SK-N-SH treated with all-trans-retinoic acid at 6 μM for 48 hours (cell line): ENCODE measurements at regions not wholly inside any gene's neighbourhood (a gene's known extent, or its start where the extent isn't known, plus 50 kb on each side); places are given as distances from the start of the nearest gene placed in this dataset.

Source experiments
- ATAC-seq: fragments of 200-7000 bp; cut with Tn5 transposase; 3 replicates; pipeline ENCODE4 v1.9.1; 2020; ENCODE audit warnings: mild to moderate bottlenecking, moderate library complexity
- ARNTL ChIP-seq: fragments of 450-650 bp; formaldehyde crosslinking; IDR thresholded peaks from 2 replicates; pipeline ENCODE4 v1.5.0; 2020; ENCODE audit warnings: low read depth, mild to moderate bottlenecking, moderate library complexity, borderline replicate concordance
- BACH2 ChIP-seq: fragments of 250-450 bp; sonication (Bioruptor Pico); IDR thresholded peaks from 2 replicates; pipeline ENCODE4 v1.9.0; 2021; ENCODE audit warnings: mild to moderate bottlenecking, borderline replicate concordance
- CSRNP3 ChIP-seq: fragments of 250-450 bp; sonication (Bioruptor Pico); IDR thresholded peaks from 2 replicates; pipeline ENCODE4 v1.5.1; 2021; ENCODE audit warnings: mild to moderate bottlenecking, moderate library complexity
- ESRRG ChIP-seq: fragments of 250-450 bp; sonication (Bioruptor Pico); IDR thresholded peaks from 2 replicates; pipeline ENCODE4 v1.6.1; 2021; ENCODE audit warnings: mild to moderate bottlenecking
- GLIS3 ChIP-seq: fragments of 250-450 bp; sonication (Bioruptor Pico); IDR thresholded peaks from 2 replicates; pipeline ENCODE4 v1.5.0; 2020; ENCODE audit warnings: mild to moderate bottlenecking, moderate library complexity
- ISL1 ChIP-seq: fragments of 250-450 bp; sonication (Bioruptor Pico); IDR thresholded peaks from 2 replicates; pipeline ENCODE4 v2.1.2; 2022; ENCODE audit warnings: mild to moderate bottlenecking, moderate library complexity
- OSR1 ChIP-seq: fragments of 250-450 bp; sonication (Bioruptor Pico); IDR thresholded peaks from 2 replicates; pipeline ENCODE4 v1.8.0; 2022; ENCODE audit warnings: moderate library complexity, mild to moderate bottlenecking, inconsistent platforms
- PATZ1 ChIP-seq: fragments of 250-450 bp; sonication (Bioruptor Pico); IDR thresholded peaks from 2 replicates; pipeline ENCODE4 v1.8.0; 2020; ENCODE audit warnings: mild to moderate bottlenecking, moderate library complexity, borderline replicate concordance
- PPARA ChIP-seq: fragments of 250-450 bp; sonication (Bioruptor Pico); IDR thresholded peaks from 2 replicates; pipeline ENCODE4 v1.5.0; 2020; ENCODE audit warnings: mild to moderate bottlenecking, borderline replicate concordance
- RARB ChIP-seq: fragments of 250-450 bp; sonication (Bioruptor Pico); IDR thresholded peaks from 2 replicates; pipeline ENCODE4 v1.8.0; 2021; ENCODE audit warnings: mild to moderate bottlenecking, moderate library complexity
- SNAI2 ChIP-seq: fragments of 250-450 bp; sonication (Bioruptor Pico); IDR thresholded peaks from 2 replicates; pipeline ENCODE4 v1.5.0; 2020; ENCODE audit warnings: mild to moderate bottlenecking, moderate library complexity
- TCF4 ChIP-seq: fragments of 250-450 bp; sonication (Bioruptor Pico); IDR thresholded peaks from 2 replicates; pipeline ENCODE4 v1.8.0; 2021; ENCODE audit warnings: mild to moderate bottlenecking, moderate library complexity, borderline replicate concordance
- TOX ChIP-seq: fragments of 250-450 bp; sonication (Bioruptor Pico); IDR thresholded peaks from 2 replicates; pipeline ENCODE4 v1.8.0; 2021; ENCODE audit warnings: mild to moderate bottlenecking, moderate library complexity, borderline replicate concordance
- ZC3H10 ChIP-seq: fragments of 250-450 bp; sonication (Bioruptor Pico); IDR thresholded peaks from 2 replicates; pipeline ENCODE4 v1.5.1; 2021; ENCODE audit warnings: mild to moderate bottlenecking, moderate library complexity
- ZFP3 ChIP-seq: fragments of 250-450 bp; sonication (Bioruptor Pico); IDR thresholded peaks from 2 replicates; pipeline ENCODE4 v1.5.0; 2020; ENCODE audit warnings: mild to moderate bottlenecking, moderate library complexity
- ZFP30 ChIP-seq: fragments of 450-650 bp; formaldehyde crosslinking; IDR thresholded peaks from 2 replicates; pipeline ENCODE4 v1.5.0; 2022; ENCODE audit warnings: mild to moderate bottlenecking, moderate library complexity
- ZNF70 ChIP-seq: fragments of 450-650 bp; formaldehyde crosslinking; IDR thresholded peaks from 2 replicates; pipeline ENCODE4 v1.5.0; 2020; ENCODE audit warnings: mild to moderate bottlenecking, moderate library complexity
- ZNF8 ChIP-seq: fragments of 450-650 bp; formaldehyde crosslinking; IDR thresholded peaks from 2 replicates; pipeline ENCODE4 v1.5.0; 2020; ENCODE audit warnings: mild to moderate bottlenecking, moderate library complexity
- TF ChIP-seq, protein P1 (sequence below): fragments of 250-450 bp; sonication (Bioruptor Pico); IDR thresholded peaks from 2 replicates; pipeline ENCODE4 v1.8.0; 2021; ENCODE audit warnings: low read depth, mild to moderate bottlenecking, moderate library complexity, borderline replicate concordance
- TF ChIP-seq, protein P2 (sequence below): fragments of 250-450 bp; sonication (Bioruptor Pico); IDR thresholded peaks from 2 replicates; pipeline ENCODE4 v1.5.0; 2020; ENCODE audit warnings: mild to moderate bottlenecking, moderate library complexity
- TF ChIP-seq, protein P3 (sequence below): fragments of 250-450 bp; sonication (Bioruptor Pico); IDR thresholded peaks from 2 replicates; pipeline ENCODE4 v1.5.1; 2020; ENCODE audit warnings: low read depth, mild to moderate bottlenecking, moderate library complexity

- TF ChIP-seq OSR1 (CRISPR knock-in tag) (no peak), CSRNP3 (CRISPR knock-in tag) (no peak), ZNF70 (CRISPR knock-in tag) (no peak), GLIS3 (no peak), ESRRG (no peak), ZFP30 (CRISPR knock-in tag) (no peak), PATZ1 (CRISPR knock-in tag) (no peak), ARNTL (CRISPR knock-in tag) (no peak), ZFP3 (no peak), TCF4 (no peak), RARB (CRISPR knock-in tag) (no peak), ISL1 (no peak)
- TF ChIP-seq, protein P1, sequence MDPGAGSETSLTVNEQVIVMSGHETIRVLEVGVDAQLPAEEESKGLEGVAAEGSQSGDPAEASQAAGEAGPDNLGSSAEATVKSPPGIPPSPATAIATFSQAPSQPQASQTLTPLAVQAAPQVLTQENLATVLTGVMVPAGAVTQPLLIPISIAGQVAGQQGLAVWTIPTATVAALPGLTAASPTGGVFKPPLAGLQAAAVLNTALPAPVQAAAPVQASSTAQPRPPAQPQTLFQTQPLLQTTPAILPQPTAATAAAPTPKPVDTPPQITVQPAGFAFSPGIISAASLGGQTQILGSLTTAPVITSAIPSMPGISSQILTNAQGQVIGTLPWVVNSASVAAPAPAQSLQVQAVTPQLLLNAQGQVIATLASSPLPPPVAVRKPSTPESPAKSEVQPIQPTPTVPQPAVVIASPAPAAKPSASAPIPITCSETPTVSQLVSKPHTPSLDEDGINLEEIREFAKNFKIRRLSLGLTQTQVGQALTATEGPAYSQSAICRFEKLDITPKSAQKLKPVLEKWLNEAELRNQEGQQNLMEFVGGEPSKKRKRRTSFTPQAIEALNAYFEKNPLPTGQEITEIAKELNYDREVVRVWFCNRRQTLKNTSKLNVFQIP = no peak
- TF ChIP-seq, protein P2, sequence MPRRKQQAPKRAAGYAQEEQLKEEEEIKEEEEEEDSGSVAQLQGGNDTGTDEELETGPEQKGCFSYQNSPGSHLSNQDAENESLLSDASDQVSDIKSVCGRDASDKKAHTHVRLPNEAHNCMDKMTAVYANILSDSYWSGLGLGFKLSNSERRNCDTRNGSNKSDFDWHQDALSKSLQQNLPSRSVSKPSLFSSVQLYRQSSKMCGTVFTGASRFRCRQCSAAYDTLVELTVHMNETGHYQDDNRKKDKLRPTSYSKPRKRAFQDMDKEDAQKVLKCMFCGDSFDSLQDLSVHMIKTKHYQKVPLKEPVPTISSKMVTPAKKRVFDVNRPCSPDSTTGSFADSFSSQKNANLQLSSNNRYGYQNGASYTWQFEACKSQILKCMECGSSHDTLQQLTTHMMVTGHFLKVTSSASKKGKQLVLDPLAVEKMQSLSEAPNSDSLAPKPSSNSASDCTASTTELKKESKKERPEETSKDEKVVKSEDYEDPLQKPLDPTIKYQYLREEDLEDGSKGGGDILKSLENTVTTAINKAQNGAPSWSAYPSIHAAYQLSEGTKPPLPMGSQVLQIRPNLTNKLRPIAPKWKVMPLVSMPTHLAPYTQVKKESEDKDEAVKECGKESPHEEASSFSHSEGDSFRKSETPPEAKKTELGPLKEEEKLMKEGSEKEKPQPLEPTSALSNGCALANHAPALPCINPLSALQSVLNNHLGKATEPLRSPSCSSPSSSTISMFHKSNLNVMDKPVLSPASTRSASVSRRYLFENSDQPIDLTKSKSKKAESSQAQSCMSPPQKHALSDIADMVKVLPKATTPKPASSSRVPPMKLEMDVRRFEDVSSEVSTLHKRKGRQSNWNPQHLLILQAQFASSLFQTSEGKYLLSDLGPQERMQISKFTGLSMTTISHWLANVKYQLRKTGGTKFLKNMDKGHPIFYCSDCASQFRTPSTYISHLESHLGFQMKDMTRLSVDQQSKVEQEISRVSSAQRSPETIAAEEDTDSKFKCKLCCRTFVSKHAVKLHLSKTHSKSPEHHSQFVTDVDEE (CRISPR knock-in tag) = no peak
- ATAC-seq = no peak
Measured at GRCh38 chr2:55106148-55106547, 55.9 kb upstream of the RTN4 start.

DNA sequence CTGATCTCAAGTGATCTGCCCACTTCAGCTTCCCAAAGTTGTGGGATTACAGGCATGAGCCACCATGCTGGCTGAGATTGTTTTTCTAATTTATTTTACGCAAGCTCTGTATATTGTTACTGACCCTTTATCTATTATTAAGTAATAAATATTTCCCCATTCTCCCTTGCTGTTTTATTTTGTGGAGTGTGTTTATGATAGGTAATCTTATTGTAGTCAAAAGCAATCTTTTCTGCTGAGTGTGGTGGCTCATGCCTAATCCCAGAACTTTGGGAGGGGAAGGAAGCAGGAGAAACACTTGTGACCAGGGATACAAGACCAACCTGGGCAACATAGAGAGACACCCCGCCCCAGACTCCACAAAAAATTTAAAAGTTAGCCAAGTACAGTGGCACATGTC, 55.2 kb upstream of the RTN4 start:
- no peak for ATAC-seq
- no peak for TF ChIP-seq RARB (CRISPR knock-in tag)
- no peak for TF ChIP-seq ARNTL (CRISPR knock-in tag)
- TF ChIP-seq, protein P2 (CRISPR knock-in tag) = no peak
- TF ChIP-seq GLIS3 = no peak
- no peak for TF ChIP-seq SNAI2 (CRISPR knock-in tag)
- no peak for TF ChIP-seq ZNF8
- TF ChIP-seq ZC3H10 = no peak
- TF ChIP-seq TOX (CRISPR knock-in tag) = no peak
- no peak for TF ChIP-seq ZFP30 (CRISPR knock-in tag)
- TF ChIP-seq PATZ1 (CRISPR knock-in tag) = no peak
- TF ChIP-seq BACH2 = no peak
- TF ChIP-seq, protein P3, sequence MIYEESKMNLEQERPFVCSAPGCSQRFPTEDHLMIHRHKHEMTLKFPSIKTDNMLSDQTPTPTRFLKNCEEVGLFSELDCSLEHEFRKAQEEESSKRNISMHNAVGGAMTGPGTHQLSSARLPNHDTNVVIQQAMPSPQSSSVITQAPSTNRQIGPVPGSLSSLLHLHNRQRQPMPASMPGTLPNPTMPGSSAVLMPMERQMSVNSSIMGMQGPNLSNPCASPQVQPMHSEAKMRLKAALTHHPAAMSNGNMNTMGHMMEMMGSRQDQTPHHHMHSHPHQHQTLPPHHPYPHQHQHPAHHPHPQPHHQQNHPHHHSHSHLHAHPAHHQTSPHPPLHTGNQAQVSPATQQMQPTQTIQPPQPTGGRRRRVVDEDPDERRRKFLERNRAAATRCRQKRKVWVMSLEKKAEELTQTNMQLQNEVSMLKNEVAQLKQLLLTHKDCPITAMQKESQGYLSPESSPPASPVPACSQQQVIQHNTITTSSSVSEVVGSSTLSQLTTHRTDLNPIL (CRISPR knock-in tag) = no peak
- no peak for TF ChIP-seq ZNF70 (CRISPR knock-in tag)
- no peak for TF ChIP-seq PPARA
